HEK293T (cell line): ENCODE measurements at regions not wholly inside any gene's neighbourhood (a gene's known extent, or its start where the extent isn't known, plus 50 kb on each side); places are given as distances from the start of the nearest gene placed in this dataset.

Experiments
- SP1 ChIP-seq: fragments of 450-650 bp; IDR thresholded peaks from 2 replicates; pipeline ENCODE4 v1.6.1; 2017
- TARDBP ChIP-seq: fragments of 450-650 bp; IDR thresholded peaks from 2 replicates; pipeline ENCODE4 v1.6.1; 2016
- ZNF384 ChIP-seq: fragments of 450-650 bp; IDR thresholded peaks from 2 replicates; pipeline ENCODE4 v1.6.1; 2016

GRCh38 chr1:238458899-238459298, 568.2 kb upstream of the ZP4 start:
- TF ChIP-seq TARDBP: no peak
- TF ChIP-seq SP1: no peak
- TF ChIP-seq ZNF384: no peak
